ENCODE measurements at regions not wholly inside any gene's neighbourhood (a gene's known extent, or its start where the extent isn't known, plus 50 kb on each side); places are given as distances from the start of the nearest gene placed in this dataset.

DNA sequence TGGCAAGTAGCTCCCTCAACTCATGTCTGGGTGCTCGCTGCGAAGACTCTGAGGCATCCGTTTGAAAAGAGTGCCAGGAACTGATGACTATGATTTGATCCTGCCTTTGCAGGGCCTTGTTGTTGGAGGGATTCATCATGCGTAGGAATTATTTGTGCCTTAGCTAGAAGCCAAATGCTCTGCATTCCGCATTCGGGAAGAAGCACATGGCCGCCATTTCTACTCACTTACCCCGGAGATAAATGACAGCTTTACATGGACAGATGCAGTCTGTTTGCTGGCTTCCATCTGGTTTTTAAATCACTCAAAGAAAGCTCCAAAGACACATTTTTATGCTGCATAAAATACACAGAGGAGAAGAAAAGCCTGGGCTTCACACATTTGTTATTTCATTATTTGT, 363.3 kb upstream of the CDH4 start:
- DNase-seq = no peak

DNA sequence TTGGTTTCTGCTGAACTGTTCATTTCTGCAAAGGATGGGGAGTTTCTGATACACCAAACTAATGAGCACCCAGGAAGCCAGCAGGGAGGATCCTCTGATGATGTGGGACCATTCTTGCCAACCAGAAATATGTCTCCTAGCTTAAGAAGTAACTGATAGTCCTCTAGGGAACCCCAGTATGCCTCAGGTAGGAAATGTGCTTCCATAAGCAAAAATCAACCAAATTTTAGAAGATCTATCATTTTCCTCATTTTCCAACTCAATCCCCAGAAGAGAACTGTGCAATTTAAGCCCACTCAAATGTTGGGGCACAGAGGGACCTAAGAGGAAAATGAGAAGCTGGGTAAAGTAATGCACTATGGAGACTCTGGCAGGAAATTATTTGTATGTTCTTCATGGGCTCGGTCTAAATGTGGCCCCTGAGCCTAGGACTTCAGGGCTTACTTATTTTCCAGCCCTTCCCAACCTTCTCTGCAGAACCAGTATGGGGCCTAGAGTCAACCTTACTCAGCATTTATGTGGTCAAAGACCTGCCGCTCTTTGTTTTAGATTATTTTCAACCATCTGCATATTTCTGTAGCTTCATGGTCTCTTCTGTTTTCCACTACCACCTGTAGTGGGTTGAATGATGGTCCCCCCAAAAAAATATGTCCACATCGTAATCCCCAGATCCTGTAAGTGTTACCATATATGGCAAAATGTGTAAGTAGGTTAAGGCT, 359.8 kb upstream of the CDH4 start:
- DNase-seq = no peak

DNA sequence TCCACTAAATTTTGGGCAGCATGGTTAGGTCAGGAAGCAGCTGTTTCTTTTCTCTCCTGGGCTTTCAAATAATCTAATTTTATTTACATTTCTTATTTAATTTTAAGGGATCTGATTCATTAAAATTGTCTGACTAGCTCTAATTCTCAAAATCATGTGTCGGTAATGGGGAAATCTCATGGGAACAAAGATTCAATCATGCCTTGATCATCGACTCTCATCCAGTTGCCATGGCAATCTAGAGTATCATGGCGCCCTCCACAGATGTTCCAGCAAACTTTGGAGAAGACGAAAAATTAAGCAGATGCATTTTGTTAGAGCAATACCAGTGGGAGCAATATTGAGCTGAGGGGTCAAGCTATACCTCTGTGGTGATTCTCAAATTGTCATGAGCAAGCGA, 358.0 kb upstream of the CDH4 start:
- DNase-seq = no peak

DNA sequence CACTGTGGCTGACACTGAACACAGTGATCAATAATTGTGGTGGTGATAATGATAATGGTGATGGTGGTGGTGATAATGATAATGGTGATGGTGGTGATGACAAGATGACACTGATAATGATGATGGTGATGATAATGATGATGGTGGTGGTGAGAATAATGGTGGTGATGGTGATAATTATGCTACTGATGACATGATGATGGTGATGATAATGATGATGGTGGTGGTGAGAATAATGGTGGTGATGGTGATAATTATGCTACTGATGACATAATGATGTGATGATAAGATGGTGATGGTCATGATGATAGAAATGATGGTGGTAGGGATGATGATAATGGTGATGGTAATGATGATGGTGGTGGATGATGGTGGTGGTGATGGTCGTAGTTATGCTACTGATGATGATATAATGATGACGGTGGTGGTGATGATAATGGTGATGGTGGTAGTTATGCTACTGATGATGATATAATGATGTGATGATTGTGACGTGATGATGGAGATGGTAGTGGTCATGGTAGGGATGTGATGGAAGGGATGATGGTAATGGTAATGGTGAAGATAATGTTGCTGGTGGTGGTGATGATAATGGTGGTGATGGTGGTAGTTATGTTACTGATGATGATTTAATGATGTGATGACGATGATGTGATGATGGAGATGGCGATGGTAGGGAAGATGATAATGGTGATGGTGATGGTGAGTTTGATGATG, 356.5 kb upstream of the CDH4 start:
- no peak for DNase-seq

DNA sequence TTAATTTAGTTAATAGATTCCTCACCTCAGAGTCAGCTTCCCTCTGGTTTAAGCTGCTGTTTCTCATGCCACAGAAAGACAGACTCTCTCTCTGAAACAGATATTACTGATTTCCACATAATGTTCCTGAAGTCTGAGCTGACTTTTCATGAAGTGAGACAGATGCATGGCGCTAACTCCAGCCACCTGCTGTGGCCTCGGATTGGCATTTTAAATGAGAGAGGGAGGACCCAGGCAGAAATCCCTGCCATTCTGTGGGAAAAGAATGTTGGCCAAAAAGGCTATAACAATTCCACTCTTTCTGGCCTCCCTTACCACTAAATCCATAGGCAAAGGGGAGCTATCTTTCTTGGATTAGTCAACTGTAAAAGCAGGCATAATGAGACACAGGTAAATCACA, 354.1 kb upstream of the CDH4 start:
- no peak for DNase-seq

DNA sequence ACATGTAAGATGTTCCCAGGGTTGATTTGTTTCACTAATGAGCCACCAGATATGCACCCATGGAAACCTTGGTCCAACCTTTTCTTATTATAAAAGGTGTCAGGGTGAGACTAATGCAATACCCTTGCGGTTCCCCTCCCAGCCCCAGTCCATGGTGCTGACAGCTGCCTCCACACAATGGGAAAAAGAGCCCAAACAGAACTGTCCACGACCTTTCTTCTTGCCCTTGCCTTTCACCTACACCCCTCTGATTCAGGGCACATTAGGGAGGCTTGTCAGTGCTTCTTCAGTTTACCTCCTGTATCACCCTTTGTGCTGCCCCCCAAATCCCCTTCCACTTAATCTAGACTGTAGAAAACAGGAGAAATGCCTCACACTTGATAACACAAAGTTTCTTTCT, 352.7 kb upstream of the CDH4 start:
- DNase-seq = no peak

DNA sequence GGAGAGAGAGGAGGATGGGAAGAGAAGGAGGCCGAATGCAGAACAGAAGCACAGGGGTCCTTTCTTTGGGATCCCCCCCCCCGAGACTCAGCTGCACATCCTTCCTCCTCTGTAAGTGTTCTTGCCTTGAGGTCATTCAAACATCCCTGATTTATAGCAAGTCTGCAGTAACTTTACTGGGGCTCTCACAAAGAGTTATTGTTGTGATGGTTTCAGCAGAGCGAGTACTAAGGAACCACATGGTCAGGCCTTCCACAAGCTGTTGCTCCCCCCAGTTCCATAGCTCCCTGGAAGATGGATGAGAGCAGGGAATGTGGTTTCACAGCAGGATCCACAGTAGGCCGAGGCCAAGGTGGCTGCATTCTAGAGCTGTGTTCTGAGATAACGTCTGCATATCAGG, 351.4 kb upstream of the CDH4 start:
- DNase-seq = no peak

DNA sequence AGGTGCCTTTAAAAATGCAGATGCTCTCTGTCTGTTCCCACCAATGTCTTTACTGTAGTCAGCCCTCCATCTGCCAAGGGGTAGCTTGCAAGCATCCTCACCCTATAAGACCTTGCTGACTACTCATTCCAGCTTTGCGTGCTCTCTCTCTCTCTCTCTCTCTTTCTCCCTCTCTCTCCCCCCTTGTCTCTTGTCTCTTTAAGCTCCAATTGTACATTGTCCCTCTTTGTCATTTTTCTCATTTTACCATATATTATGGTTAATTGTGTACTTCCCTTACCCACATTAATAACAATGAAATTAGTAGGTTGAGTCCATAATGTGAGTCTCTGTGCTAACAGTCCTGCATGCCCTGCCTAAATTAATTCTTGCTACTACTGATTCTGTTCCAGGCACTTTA, 350.2 kb upstream of the CDH4 start:
- DNase-seq = no peak

DNA sequence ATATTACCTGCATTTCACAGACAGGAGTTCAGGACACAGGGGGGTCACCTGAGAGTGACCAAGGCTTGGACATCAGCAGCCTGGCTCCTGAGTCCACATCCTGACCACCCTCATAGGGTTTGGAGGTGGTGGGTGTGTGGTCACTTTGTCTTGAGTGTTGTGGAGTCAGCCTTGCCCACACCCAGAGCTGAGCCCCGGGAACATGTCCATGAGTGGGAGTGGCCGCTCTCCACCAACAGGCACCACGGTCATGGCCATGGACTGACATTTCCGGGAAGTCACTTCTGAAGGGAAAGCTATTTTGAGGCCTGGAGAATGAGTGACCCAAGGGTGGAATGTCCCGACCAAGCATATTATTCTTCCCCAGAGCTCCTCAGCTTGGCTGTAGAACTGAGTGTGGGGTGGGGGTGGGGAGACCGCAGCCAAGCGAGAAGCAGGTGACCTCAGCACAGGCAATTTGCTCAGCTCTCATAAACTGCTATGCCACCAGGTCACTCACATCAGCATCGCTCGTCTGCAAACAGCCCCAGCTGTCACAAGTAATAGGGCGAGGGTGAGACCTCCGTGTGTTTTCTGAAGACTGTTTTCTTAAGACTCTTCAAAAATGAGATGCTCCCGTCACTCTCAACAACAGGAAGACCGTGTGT, 348.6 kb upstream of the CDH4 start:
- DNase-seq = no peak

DNA sequence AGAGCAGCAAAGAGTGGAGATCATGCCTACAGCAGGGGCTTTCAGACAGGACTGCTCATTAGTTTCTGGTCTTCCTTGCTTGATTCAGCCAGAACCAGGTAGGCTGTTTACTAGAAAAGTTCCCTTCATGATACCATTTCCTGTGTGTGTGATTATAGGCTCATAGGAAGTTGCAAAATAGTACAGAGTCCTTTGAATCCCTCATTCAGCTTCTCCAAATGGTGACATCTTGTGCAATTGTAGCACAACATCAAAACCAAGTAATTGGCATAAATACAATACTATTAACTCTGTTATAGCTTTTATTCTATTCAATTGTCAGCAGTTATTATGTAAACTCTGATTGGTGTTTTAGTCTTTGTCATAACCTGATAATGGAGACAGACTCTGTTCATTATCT, 347.3 kb upstream of the CDH4 start:
- DNase-seq = no peak

DNA sequence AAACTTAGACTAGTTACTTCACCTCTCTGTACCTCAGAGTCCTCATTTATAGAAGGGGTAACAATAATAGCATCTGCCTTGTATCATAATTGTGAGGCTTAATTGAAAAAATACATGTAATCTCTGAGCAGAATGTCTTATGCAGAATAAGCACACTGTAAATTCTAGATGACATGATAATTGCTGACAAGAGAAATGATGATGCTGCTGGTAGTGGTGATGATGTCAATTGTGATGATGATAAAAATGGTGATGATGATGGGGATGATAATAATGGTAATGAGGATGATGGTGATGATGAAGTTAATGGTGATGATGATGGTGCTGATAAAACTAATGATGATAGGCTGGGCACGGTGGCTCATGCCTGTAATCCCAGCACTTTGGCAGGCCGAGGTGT, 346.1 kb upstream of the CDH4 start:
- no peak for DNase-seq

DNA sequence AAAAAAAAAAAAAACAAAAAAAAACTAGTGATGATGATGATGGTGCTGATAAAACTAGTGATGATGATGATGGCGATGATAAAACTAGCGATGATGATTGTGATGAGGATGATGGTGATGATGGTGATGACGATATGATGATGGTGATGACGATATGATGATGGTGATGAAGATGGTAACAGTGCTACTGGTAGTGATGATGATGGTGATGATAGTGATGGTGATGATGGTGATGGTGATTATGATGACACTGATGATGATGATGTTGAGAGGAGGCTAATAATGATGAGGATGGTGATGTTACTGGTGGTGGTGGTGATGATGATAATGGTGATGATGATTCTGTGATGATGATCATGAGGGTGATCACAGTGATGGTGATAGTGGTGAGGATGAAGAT, 345.5 kb upstream of the CDH4 start:
- DNase-seq = no peak

DNA sequence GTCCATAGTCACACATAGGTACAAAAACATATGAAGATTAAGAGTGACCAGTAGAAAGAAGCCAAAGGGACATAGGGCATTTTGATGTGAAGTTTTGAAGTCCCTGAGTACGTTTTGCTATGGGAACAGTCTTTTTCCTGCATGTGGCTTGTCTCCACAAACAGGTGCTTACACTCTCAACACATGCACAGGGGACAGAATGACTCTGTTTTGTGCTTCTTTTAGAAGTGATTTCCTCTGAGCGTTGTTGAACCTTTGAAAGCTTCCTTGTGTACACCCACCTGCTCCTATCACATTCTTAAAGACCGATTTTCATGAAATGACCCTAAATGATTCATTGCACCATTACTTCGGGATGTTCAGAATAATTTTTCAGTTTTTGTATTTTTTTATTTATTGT, 338.8 kb upstream of the CDH4 start:
- no peak for DNase-seq

DNA sequence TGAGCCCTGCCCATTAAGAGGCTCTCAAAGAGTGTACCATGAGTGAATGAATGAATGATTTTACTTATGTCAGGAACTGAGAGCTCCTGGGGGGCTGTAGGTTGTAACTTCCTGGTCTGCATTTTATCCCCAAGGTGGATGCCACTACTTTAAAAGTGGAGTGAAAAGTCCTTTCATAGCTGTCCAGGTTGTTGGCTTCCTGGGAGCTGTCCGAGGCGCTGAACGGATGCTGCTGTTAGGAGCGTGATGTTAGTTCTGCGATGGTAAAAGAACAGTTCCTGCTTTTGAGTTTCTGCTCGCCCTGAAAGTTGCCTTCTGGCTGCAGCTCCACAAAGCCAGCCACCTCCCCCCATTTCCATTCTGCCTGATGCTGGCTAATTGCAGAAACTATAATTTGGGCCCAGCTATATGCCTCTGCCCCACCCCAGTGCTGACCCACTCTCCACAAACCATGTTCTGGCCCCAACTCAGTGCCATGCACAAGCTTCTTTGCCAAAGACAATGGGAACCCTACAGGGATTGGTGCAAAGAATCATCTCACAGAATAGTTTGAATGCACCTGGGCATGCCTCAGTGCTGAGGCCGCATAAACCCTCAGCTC, 330.9 kb upstream of the CDH4 start:
- no peak for DNase-seq

DNA sequence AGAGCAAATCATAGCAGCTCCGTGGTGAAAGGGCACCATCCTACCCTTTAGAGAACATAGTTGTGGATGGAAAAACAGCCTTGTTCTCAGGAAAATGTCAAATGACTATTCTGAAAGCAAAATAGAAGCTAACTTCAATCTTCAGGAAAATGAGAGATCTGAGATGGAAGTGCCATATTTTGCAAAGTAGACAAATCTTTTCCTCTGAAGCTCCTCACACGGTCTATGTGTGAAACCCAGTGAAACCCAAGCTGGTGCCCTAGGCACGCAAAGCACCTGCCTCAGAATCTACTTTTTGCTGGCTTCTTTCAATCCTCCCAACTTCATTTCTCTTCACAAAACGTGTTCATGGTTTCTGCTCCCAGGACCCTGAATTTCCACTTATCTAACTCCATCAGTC, 325.2 kb upstream of the CDH4 start:
- DNase-seq = no peak

DNA sequence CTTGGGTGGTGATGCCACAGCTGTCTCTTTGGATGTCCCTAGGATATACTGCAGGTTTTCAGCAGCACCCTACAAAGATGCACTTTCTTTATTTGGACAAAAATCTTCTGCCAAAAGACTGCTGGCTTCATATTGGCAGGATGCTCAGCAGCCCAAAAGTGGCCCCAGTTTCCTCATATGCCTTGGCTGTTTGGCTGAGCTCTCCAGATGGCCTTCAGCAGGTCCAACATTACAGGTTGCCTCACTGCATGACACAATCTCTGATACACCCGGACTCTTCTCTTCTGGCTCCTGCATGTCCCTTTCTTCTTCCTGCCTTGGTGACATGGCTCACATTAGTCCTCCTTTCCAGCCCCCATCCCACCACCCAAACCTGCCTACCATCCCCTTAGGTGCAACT, 323.7 kb upstream of the CDH4 start:
- DNase-seq = no peak

DNA sequence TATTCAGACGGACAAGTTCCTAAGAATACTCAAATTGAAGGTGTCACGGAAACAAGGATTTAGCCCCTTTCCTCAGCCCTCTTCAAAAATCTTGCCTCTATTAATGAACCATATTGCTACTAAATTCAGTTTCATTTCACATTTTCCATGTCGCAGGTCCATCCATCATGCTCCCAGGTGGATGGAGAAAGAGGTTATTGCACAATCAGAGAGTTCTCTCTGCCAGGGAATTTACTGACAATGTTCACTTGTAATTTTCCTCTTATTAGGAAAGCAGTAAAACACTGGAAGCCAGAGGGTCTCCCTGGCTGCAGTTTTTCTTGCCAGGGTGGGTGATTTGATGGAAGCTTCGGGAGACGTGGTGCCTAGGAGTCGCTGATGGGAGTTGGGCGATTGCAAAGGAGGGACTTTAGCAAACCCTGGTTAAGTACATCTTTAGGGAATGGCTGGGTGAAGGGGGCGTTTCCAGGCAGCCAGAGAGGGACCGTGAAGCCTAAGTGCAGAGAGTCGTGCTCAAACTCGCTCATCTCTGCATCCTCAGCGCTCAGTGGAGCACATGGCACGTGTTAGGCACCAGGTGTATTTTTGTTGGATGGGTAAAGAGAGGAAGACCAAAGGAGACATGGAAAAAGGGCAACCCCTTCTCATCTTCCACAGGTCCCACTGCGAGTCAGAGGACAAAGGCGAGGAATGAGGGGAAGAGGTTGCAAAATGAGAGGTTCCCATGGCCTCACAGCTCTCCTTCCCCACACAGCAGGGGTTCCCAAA, 321.9 kb upstream of the CDH4 start:
- no peak for DNase-seq

DNA sequence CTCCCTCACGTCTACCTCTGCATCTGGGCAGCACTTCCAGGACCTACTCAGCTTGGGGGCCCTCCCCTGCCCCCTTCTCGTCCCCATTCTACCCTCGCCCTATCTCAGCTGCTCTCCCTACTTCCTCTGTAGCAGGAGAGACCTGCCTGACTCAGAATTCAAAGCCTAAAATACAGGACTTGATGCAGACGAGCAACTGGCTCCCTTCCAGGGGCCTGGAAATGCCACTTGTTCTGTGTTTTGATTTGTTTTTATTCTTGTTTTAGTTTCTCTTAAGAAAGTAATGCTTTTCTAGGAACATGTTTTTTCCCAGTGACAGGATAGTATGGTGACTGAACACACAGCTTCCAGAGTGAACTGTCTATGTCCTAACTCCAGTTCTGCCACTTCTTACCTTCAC, 320.4 kb upstream of the CDH4 start:
- no peak for DNase-seq

DNA sequence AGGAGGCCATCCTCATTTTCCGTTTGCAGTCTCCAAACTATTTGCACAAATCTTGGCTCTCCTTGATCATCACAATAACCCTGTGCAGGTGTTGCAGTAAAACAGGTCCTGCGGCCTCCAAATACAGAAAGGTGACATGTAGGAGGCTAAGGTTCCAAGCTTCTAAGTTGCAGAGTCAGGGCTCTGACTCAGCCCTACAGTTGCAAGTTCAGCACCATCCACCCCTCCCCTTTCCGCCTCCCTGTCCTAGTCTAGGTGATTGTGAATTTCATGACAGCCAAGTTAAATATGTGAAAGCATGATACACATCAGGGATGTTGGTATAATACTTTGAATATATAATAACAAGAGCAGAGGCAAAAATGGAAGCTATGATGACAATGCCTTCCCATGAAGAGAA, 317.3 kb upstream of the CDH4 start:
- DNase-seq = no peak

DNA sequence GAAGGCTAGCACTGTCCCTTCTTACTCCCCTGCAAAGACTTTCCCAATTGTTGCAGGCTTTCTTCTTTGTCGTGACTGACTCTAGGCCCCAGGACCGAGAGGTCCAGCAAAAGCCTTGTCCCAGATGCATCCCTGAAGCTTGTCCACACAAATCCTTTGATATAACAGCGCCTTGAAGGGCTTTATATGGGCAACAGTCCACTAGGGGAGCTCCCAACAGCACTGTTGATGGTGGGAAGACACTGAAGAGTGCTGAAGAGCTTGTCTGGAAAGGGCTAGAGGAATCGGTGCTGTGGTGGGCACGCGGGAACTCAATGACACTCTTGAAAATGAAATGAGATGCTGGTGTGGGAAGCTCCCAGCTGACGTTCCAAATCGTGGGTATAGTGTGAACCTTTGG, 316.1 kb upstream of the CDH4 start:
- DNase-seq = no peak

DNA sequence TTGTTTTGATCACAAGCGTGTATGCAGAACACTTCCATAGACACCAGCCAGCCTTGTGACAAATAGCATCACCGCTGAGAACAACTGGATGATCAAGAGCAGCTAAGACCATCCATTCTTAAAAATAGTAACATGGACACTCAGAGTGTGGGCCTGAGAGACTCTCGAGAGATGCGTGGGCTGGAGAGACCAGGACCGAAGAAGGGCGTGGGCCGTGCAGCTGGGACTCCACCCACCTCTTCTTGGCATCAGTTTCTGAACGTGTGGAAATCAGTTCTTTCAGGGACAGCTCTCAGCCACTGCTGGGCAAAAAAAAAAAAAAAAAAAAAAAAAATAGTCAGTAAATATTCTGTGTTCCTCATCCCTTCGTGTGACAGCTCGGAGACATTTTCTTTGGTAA, 314.5 kb upstream of the CDH4 start:
- DNase-seq = no peak

DNA sequence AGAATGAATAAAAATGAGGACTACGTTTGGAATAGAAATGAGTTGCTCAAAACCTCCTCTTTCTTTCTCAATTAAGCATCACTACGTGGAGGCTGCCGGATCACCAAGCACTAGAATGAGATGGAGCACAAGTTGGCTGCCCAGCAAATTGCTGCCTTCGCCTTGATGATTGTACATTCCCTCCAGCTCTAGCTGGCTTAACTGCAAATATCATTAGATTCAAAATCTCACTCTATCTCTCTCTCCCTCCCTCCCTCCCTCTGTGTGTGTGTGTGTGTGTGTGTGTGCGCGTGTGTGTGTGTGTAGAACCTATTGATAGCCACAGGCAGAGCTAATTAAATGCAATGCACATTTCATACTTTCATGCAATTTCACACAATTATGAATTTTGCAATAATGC, 310.7 kb upstream of the CDH4 start:
- DNase-seq = no peak

DNA sequence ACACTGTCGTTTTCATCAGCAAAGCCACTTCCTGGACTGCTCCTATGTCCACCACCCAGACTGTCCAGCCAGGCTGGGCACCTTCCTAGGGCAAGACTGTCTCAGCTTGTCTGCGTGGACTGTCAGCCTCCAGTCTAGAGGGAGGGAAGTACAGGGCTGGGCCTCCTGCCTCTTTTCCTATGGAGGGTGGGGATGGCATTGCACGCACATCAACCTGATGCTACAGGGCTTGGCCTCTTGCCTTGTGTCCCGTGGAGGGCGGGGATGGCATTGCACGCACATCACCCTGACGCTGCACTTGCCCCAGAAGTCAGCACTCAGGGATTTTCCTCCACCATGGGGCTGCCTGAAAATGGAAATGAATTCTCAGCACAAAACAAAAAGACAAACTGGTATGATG, 304.2 kb upstream of the CDH4 start:
- DNase-seq = no peak

Data from NCI-H1092 (cell line).